Left lung (tissue), 4 donors: ENCODE measurements at regions not wholly inside any gene's neighbourhood (a gene's known extent, or its start where the extent isn't known, plus 50 kb on each side); places are given as distances from the start of the nearest gene placed in this dataset.

Experiments
- ATAC-seq: fragments of 200-7000 bp; cut with Tn5 transposase; one replicate; pipeline ENCODE4 v1.9.1; 2020; ENCODE audit warnings: moderate library complexity
- DNase-seq, 4 donors: peaks; one replicate each; pipeline ENCODE4 v3.0.0-alpha.2; 2013 to 2020
- H3K27ac ChIP-seq, 2 donors: fragments of 200-600 bp; sonication (generic) in 1 of 2; one replicate each; pipeline versions ENCODE4 v1.5.0 to v1.8.0; 2020 to 2021
- H3K27me3 ChIP-seq, 2 donors: fragments of 200-600 bp; sonication (generic) in 1 of 2; one replicate each; pipeline versions ENCODE4 v1.5.0 to v1.8.0; 2020 to 2021
- H3K36me3 ChIP-seq, 2 donors: fragments of 200-600 bp; sonication (generic) in 1 of 2; one replicate each; pipeline versions ENCODE4 v1.5.0 to v1.8.0; 2020 to 2021
- H3K4me1 ChIP-seq, 2 donors: fragments of 200-600 bp; one replicate each; pipeline ENCODE4 v1.8.0; 2021
- H3K4me3 ChIP-seq, 2 donors: fragments of 200-600 bp; sonication (generic) in 1 of 2; one replicate each; pipeline versions ENCODE4 v1.5.0 to v1.8.0; 2020 to 2021; ENCODE audit warnings: mild to moderate bottlenecking in 1 of 2
- H3K9me3 ChIP-seq, 2 donors: fragments of 200-600 bp; sonication (generic) in 1 of 2; one replicate each; pipeline versions ENCODE4 v1.5.0 to v1.8.0; 2020 to 2021
- intact Hi-C, 2 donors: fragments of 100-400 bp; cut with DNase I; formaldehyde crosslinking; loops; one replicate each; pipeline versions ENCODE4 v1.11.2 to v1.14.2; 2022
- TF ChIP-seq, protein P1 (sequence below), 2 donors: fragments of 200-600 bp; sonication (generic) in 1 of 2; IDR thresholded peaks; one replicate each; pipeline versions ENCODE4 v1.5.0 to v1.8.0; 2021; ENCODE audit warnings: antibody characterized with exemption in 2 of 2
- donor health status: DM: no; HTN: yes; CAD: no.
- donor health status: DM: no; HTN: no; CAD: no.

DNA sequence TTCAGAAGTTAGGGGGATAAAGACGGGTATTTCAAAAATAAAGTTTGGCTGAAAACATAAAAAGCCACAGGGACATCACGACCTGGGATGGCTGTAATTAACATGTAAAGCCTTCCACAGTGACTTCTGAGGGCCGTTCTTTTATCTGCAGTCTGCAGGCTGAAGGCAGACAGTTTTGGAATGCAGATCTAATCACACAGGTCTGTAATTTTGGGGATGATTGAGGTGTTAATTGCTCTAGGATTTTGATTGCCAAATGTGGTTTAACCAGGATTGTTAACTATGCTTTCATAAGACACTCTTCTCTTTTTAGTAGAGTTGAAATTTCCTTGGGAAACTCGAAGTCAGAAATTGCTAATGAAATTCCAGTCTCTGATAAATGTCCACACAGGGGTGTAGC lies 355.5 kb downstream of the ATP23 start:
- H3K4me1 ChIP-seq, result no peaks in the 10 kb centered on the region
- DNase-seq, result no peak
- no peaks in the 10 kb centered on the region for H3K27me3 ChIP-seq
- H3K36me3 ChIP-seq, result no peaks in the 10 kb centered on the region
- no peak overlapping the region for H3K4me3 ChIP-seq
- intact Hi-C loops, result no loop called here
- H3K9me3 ChIP-seq, result no peaks in the 10 kb centered on the region
- ATAC-seq, result no peak
- no peak overlapping the region for H3K27ac ChIP-seq
- TF ChIP-seq, protein P1, sequence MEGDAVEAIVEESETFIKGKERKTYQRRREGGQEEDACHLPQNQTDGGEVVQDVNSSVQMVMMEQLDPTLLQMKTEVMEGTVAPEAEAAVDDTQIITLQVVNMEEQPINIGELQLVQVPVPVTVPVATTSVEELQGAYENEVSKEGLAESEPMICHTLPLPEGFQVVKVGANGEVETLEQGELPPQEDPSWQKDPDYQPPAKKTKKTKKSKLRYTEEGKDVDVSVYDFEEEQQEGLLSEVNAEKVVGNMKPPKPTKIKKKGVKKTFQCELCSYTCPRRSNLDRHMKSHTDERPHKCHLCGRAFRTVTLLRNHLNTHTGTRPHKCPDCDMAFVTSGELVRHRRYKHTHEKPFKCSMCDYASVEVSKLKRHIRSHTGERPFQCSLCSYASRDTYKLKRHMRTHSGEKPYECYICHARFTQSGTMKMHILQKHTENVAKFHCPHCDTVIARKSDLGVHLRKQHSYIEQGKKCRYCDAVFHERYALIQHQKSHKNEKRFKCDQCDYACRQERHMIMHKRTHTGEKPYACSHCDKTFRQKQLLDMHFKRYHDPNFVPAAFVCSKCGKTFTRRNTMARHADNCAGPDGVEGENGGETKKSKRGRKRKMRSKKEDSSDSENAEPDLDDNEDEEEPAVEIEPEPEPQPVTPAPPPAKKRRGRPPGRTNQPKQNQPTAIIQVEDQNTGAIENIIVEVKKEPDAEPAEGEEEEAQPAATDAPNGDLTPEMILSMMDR (IDR thresholded peaks at IDR 0.05), result no peak

DNA sequence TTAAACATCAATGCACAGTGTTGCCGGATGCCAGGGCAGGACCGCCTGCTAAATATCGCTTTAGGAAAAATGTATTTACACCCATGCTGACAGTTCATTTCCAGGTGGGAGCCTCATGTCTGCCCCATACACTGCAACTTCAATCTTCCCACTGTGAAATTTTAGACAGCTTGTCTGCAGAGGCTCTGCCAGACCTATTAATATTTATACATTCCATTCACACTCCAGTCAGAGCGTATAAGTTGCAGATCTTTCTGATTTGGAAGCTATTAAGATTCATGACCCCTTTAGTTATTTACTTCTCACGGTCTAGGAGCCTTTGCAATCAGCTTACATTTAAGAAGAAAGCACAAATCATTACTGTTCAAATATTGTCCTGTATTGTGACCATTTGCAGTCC lies 357.4 kb downstream of the ATP23 start:
- H3K9me3 ChIP-seq, result no peaks in the 10 kb centered on the region
- TF ChIP-seq, protein P1 (IDR thresholded peaks at IDR 0.05), result no peak

DNA sequence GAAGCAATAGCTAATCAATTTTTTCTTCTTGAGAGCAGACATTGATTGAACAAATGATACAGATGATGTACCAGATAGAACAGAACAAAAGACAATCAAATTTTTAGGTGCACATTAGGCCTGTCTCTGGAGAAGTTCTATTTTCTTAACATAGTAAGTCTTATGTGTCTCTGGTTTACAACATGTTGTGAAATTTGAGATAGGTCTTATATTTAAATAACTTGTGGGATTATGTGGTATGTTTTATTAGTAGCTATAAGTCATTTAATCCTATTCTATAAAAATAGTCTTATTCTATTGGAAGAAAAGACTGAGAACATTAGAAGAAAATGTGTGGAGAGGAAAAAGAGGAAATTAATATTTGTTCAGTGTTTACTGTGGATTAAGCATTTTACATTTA lies 358.0 kb downstream of the ATP23 start:
- Histone ChIP-seq H3K9me3 (no peaks in the 10 kb centered on the region), H3K4me1 (no peaks in the 10 kb centered on the region), H3K27ac (no peak overlapping the region), H3K36me3 (no peaks in the 10 kb centered on the region), H3K4me3 (no peak overlapping the region), H3K27me3 (no peaks in the 10 kb centered on the region)
- DNase-seq (no peak), ATAC-seq (no peak)
- TF ChIP-seq, protein P1 (IDR thresholded peaks at IDR 0.05), result no peak
- intact Hi-C loops, result no loop called here

More for the DNA sequence above, 357.4 kb downstream of the ATP23 start:
- DNase-seq (no peak), ATAC-seq (no peak)
- Histone ChIP-seq H3K4me1 (no peaks in the 10 kb centered on the region), H3K4me3 (no peak overlapping the region), H3K36me3 (no peaks in the 10 kb centered on the region), H3K27ac (no peak overlapping the region), H3K27me3 (no peaks in the 10 kb centered on the region)
- intact Hi-C loops, result no loop called here

DNA sequence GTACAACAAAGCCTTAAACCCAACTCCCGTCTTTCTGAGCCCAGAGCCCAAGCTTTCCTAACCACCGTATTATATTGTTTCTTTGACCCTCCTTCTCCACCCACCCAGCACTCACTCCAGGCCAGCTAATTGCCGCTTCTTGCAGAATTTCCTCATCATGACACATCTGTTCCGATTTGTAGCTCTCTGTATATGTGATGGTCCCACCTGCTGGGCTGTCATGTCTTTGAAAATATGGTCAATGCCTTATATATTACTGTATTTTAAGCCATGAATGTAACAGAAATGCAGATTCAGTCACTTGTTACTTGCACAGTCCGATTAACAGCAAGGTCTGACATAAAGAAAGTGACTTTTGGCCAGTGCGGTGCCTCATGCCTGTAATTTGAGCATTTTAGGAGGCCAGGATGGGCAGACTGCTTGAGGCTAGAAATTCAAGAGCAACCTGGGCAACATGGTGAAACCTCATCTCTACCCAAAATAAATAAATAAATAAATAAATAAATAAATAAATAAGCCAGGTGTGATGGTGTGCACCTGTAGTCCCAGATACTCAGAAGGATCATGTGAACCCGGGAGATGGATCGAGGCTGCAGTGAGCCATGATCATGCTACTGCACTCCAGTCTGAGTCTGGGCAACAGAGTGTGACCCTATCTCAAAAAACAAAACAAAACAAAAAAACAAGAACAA lies 359.8 kb downstream of the ATP23 start:
- no peak for DNase-seq
- no peak overlapping the region for H3K27ac ChIP-seq

DNA sequence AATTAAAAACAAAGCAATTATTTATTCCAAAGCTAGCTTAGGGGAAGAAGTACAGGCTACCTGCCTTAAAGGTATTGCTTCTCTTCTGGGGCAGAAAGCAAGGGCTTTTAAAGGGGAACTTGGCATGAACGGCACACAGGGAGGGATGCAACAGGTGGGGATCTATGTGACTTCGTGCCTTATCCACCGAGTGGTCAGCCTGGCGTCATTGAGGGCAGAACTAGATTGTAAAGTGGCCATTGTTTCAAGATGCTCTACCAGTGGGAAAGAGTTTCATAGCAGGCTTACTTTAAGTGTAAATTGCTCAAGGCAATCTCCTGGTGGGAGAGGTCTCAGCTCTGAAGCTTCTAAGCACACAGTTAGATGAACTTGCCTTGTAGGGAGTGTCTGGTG lies 360.4 kb downstream of the ATP23 start:
- Histone ChIP-seq H3K4me3 (no peak overlapping the region), H3K27me3 (no peaks in the 10 kb centered on the region), H3K9me3 (no peaks in the 10 kb centered on the region), H3K36me3 (no peaks in the 10 kb centered on the region), H3K27ac (no peak overlapping the region), H3K4me1 (no peaks in the 10 kb centered on the region)
- ATAC-seq, result no peak
- TF ChIP-seq, protein P1 (IDR thresholded peaks at IDR 0.05), result no peak
- intact Hi-C loops, result no loop called here
- DNase-seq, result no peak

More for the DNA sequence above, 359.8 kb downstream of the ATP23 start:
- intact Hi-C loops, result no loop called here
- no peak for ATAC-seq
- H3K27me3 ChIP-seq, result no peaks in the 10 kb centered on the region
- H3K9me3 ChIP-seq, result no peaks in the 10 kb centered on the region
- no peaks in the 10 kb centered on the region for H3K4me1 ChIP-seq
- TF ChIP-seq, protein P1 (IDR thresholded peaks at IDR 0.05), result no peak
- no peak overlapping the region for H3K4me3 ChIP-seq
- H3K36me3 ChIP-seq, result no peaks in the 10 kb centered on the region
